Astrocyte of the spinal cord (primary cell): ENCODE measurements at regions not wholly inside any gene's neighbourhood (a gene's known extent, or its start where the extent isn't known, plus 50 kb on each side); places are given as distances from the start of the nearest gene placed in this dataset.
"Not testable (repeated sequence)": the region's sequence is repeated elsewhere in the genome, so short reads cannot be mapped to it uniquely, and the experiment has no call there.

Experiments
- DNase-seq: peaks from one replicate; pipeline ENCODE4 v3.0.0; 2011; ENCODE audit warnings: low read depth, low spot score
- H3K4me3 ChIP-seq: 2 replicates; pipeline ENCODE4 v1.5.1; 2011; ENCODE audit warnings: low read depth, mild to moderate bottlenecking, low read length, moderate library complexity
- CTCF ChIP-seq: IDR thresholded peaks from 2 replicates; pipeline ENCODE4 v1.5.1; 2012; ENCODE audit warnings: low read depth, mild to moderate bottlenecking, low read length, inconsistent platforms
- in situ Hi-C: cut with HindIII; loops from 2 replicates; pipeline ENCODE4 v1.10.0; 2017; ENCODE audit warnings: low sequenced_read_pairs

GRCh38 chr2:41033127-41033526 lies 581.2 kb upstream of the SLC8A1 start:
- no peak for TF ChIP-seq CTCF
- no peak for DNase-seq
- in situ Hi-C loops = no loop called here
- no peak overlapping the region for H3K4me3 ChIP-seq

GRCh38 chr2:41038408-41038807 lies 586.5 kb upstream of the SLC8A1 start:
- H3K4me3 ChIP-seq = no peak overlapping the region
- in situ Hi-C loops = no loop called here
- DNase-seq = peak; percentile 24
- no peak for TF ChIP-seq CTCF

GRCh38 chr2:41039750-41040149 lies 587.9 kb upstream of the SLC8A1 start:
- DNase-seq, in situ Hi-C loops: not testable (repeated sequence)

GRCh38 chr2:41040782-41041520 lies 589.1 kb upstream of the SLC8A1 start:
- H3K4me3 ChIP-seq = no peak overlapping the region
- in situ Hi-C loops = no loop called here
- no peak for DNase-seq
- no peak for TF ChIP-seq CTCF

More at GRCh38 chr2:41039750-41040149, 587.9 kb upstream of the SLC8A1 start:
- not testable (repeated sequence) for H3K4me3 ChIP-seq

GRCh38 chr2:41042343-41042742 lies 590.5 kb upstream of the SLC8A1 start:
- H3K4me3 ChIP-seq = no peak overlapping the region
- in situ Hi-C loops = no loop called here
- TF ChIP-seq CTCF = no peak
- no peak for DNase-seq

- DNase-seq = peak; percentile 88
- no peak overlapping the region for H3K4me3 ChIP-seq
- no peak for TF ChIP-seq CTCF
- in situ Hi-C loops = no loop called here
Measured at GRCh38 chr2:41061356-41061755, 609.5 kb upstream of the SLC8A1 start.

- no peak for DNase-seq
- in situ Hi-C loops = no loop called here
- TF ChIP-seq CTCF = no peak
- no peak overlapping the region for H3K4me3 ChIP-seq
Measured at GRCh38 chr2:41062336-41062735, 610.4 kb upstream of the SLC8A1 start.
